ENCODE measurements at regions not wholly inside any gene's neighbourhood (a gene's known extent, or its start where the extent isn't known, plus 50 kb on each side); places are given as distances from the start of the nearest gene placed in this dataset.

DNA sequence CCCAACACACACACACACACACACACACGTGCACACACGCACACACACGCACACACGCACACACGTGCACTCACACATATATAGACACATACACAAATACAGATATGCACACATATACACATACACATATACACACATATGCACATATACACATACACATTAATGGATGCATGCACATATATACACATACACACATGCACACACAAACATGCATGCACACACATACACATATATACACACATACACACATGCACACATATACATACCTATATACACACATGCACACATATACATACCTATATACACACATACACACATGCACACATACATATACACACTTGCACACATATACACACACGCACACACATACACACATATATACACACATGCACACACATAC is 312.4 kb upstream of the PFKP start:
- no peak overlapping the region for H4K5ac ChIP-seq (ENCODE audit: insufficient read length, low read depth, low read length)
- Mint-ChIP-seq H3K4me1 (peaks cover 7 to 9% of the 10 kb centered on the region in 2 experiments; a peak in 3 of 4 replicates), H3K27me3 (ENCODE audit: low read depth) (peaks cover 3% of the 10 kb centered on the region; the same call in 1 of the 2 replicates), H3K4me3 (no peak overlapping the region), H3K36me3 (ENCODE audit: insufficient read depth in 1 of 3, low read depth in 3 of 3) (no peaks in the 10 kb centered on the region), H3K27ac (no peak overlapping the region), H3K9me3 (no peaks in the 10 kb centered on the region; a peak in 2 of 5 replicates)
- no peak overlapping the region for H2BK12ac ChIP-seq (ENCODE audit: insufficient read length, low read depth, low read length)
- H3K79me2 ChIP-seq (ENCODE audit: insufficient read depth, low read length), result no peaks in the 10 kb centered on the region
- no peak overlapping the region for H3K4ac ChIP-seq (ENCODE audit: low read depth, low read length)
- H4K8ac ChIP-seq (replicated peaks; ENCODE audit: insufficient read length, low read depth, low read length), result no peak overlapping the region
- H2BK20ac ChIP-seq (ENCODE audit: low read depth, low read length, poor library complexity, severe bottlenecking), result no peak overlapping the region
- no peak overlapping the region for H4K91ac ChIP-seq (ENCODE audit: insufficient read length, low read depth, low read length)
- no peak overlapping the region for H3K9ac ChIP-seq (ENCODE audit: extremely low read depth, insufficient read length, low read length)
- H2BK15ac ChIP-seq (ENCODE audit: low read depth, low read length), result no peak overlapping the region
- no peaks in the 10 kb centered on the region for H3K79me1 ChIP-seq (ENCODE audit: insufficient read depth, low read depth, low read length, poor library complexity, severe bottlenecking)
- H2AFZ ChIP-seq (ENCODE audit: low read length), result no peak overlapping the region
- WGBS (ENCODE audit: extremely low coverage, insufficient read length, low lambda C conversion rate), result no CpG with 5 or more reads among the region's 6 CpGs
- no peak for DNase-seq
- H3K56ac ChIP-seq (ENCODE audit: insufficient read length, low read depth, low read length), result no peak overlapping the region
- no peak overlapping the region for H3K14ac ChIP-seq (ENCODE audit: insufficient read depth, low read length)
- no peaks in the 10 kb centered on the region for H3K4me1 ChIP-seq (ENCODE audit: insufficient read depth, low read length)
- H3K9me3 ChIP-seq (ENCODE audit: control insufficient read depth, low read depth, low read length), result no peaks in the 10 kb centered on the region
- H3T11ph ChIP-seq (ENCODE audit: low read length), result no peak overlapping the region
- no peaks in the 10 kb centered on the region for H3K27me3 ChIP-seq (ENCODE audit: insufficient read depth, low read length)
- no peaks in the 10 kb centered on the region for H3K23me2 ChIP-seq (ENCODE audit: insufficient read length, low read depth, low read length, poor library complexity, severe bottlenecking)
- TF ChIP-seq, protein P1, sequence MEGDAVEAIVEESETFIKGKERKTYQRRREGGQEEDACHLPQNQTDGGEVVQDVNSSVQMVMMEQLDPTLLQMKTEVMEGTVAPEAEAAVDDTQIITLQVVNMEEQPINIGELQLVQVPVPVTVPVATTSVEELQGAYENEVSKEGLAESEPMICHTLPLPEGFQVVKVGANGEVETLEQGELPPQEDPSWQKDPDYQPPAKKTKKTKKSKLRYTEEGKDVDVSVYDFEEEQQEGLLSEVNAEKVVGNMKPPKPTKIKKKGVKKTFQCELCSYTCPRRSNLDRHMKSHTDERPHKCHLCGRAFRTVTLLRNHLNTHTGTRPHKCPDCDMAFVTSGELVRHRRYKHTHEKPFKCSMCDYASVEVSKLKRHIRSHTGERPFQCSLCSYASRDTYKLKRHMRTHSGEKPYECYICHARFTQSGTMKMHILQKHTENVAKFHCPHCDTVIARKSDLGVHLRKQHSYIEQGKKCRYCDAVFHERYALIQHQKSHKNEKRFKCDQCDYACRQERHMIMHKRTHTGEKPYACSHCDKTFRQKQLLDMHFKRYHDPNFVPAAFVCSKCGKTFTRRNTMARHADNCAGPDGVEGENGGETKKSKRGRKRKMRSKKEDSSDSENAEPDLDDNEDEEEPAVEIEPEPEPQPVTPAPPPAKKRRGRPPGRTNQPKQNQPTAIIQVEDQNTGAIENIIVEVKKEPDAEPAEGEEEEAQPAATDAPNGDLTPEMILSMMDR (conservative IDR thresholded peaks at IDR 0.05), result no peak
- H3K27ac ChIP-seq (ENCODE audit: insufficient read length, low read depth, low read length), result no peak overlapping the region
- no peak overlapping the region for H3K18ac ChIP-seq (ENCODE audit: insufficient read length, low read depth, low read length)
- no peak overlapping the region for H2BK5ac ChIP-seq (ENCODE audit: insufficient read length, low read length)
- no peak overlapping the region for H2BK120ac ChIP-seq (ENCODE audit: low read depth, low read length, poor library complexity, severe bottlenecking)
- no peak overlapping the region for H2AK5ac ChIP-seq (ENCODE audit: insufficient read length, low read length)
- no peak overlapping the region for H3K23ac ChIP-seq (ENCODE audit: insufficient read length, low read depth, low read length)
- no peaks in the 10 kb centered on the region for H4K20me1 ChIP-seq (ENCODE audit: control insufficient read depth, insufficient read depth, insufficient read length)
- H3K4me2 ChIP-seq (ENCODE audit: insufficient read depth, insufficient read length, low read length), result no peak overlapping the region
